GM12892 (cell line): ENCODE measurements at regions not wholly inside any gene's neighbourhood (a gene's known extent, or its start where the extent isn't known, plus 50 kb on each side); places are given as distances from the start of the nearest gene placed in this dataset.

ENCODE experiments used
- POLR2A ChIP-seq: IDR thresholded peaks from 2 replicates; pipeline ENCODE4 v1.6.1; 2011; ENCODE audit warnings: low read depth, low read length, control low read depth
- POLR2AphosphoS5 ChIP-seq: IDR thresholded peaks from 2 replicates; pipeline ENCODE4 v1.6.1; 2011; ENCODE audit warnings: low read depth, low read length, control low read depth
- TAF1 ChIP-seq: IDR thresholded peaks from 2 replicates; pipeline ENCODE4 v1.6.1; 2011; ENCODE audit warnings: low read depth, mild to moderate bottlenecking, control low read depth, low read length, borderline replicate concordance

- no peak for TF ChIP-seq POLR2A
- no peak for TF ChIP-seq POLR2AphosphoS5
- no peak for TF ChIP-seq TAF1
Measured at GRCh38 chr5:63401436-63402046, 560.7 kb downstream of the HTR1A start.
